Fibroblast of lung (primary cell): ENCODE measurements at regions not wholly inside any gene's neighbourhood (a gene's known extent, or its start where the extent isn't known, plus 50 kb on each side); places are given as distances from the start of the nearest gene placed in this dataset.

ENCODE experiments used
- EZH2 ChIP-seq: IDR thresholded peaks from 2 replicates; pipeline ENCODE4 v1.5.1; 2012; ENCODE audit warnings: low read length, control low read depth, mild to moderate bottlenecking; ENCODE audit errors: missing control alignments
- TF ChIP-seq, protein P1 (sequence below), 2 donors: IDR thresholded peaks in 1 of 2; conservative IDR thresholded peaks in 1 of 2; 1 replicate in 1 of 2; 2 replicates in 1 of 2; pipeline ENCODE4 v1.5.1; 2011 to 2012; ENCODE audit warnings: low read length in 2 of 2, control low read depth in 1 of 2, inconsistent platforms in 1 of 2, low read depth in 1 of 2, mild to moderate bottlenecking in 1 of 2

GRCh38 chr4:141810038-141810711, 173.8 kb downstream of the IL15 start:
- TF ChIP-seq, protein P1, sequence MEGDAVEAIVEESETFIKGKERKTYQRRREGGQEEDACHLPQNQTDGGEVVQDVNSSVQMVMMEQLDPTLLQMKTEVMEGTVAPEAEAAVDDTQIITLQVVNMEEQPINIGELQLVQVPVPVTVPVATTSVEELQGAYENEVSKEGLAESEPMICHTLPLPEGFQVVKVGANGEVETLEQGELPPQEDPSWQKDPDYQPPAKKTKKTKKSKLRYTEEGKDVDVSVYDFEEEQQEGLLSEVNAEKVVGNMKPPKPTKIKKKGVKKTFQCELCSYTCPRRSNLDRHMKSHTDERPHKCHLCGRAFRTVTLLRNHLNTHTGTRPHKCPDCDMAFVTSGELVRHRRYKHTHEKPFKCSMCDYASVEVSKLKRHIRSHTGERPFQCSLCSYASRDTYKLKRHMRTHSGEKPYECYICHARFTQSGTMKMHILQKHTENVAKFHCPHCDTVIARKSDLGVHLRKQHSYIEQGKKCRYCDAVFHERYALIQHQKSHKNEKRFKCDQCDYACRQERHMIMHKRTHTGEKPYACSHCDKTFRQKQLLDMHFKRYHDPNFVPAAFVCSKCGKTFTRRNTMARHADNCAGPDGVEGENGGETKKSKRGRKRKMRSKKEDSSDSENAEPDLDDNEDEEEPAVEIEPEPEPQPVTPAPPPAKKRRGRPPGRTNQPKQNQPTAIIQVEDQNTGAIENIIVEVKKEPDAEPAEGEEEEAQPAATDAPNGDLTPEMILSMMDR (conservative IDR thresholded peaks at IDR 0.05 in 1 of 2, IDR thresholded peaks at IDR 0.05 in 1 of 2; ENCODE audit: low read depth in 1 of 2, low read length in 2 of 2) = no peak
- TF ChIP-seq EZH2 = no peak
